HepG2 (cell line): ENCODE measurements at regions not wholly inside any gene's neighbourhood (a gene's known extent, or its start where the extent isn't known, plus 50 kb on each side); places are given as distances from the start of the nearest gene placed in this dataset.
"Not testable (repeated sequence)": the region's sequence is repeated elsewhere in the genome, so short reads cannot be mapped to it uniquely, and the experiment has no call there.

Experiments used
- ATAC-seq: fragments of 200-7000 bp; cut with Tn5 transposase; 3 replicates; pipeline ENCODE4 v1.9.1; 2020; ENCODE audit warnings: mild to moderate bottlenecking, moderate library complexity
- BruUV-seq: library from RNA; stranded (reverse); fragments of 400-500 nt; replicated peaks from 2 replicates; lab custom pipeline; 2021; lab: Mats Ljungman, UMichigan
- CTCF ChIA-PET: fragments of 300-600 bp; formaldehyde crosslinking; extraction: SDS; loops from one replicate; lab custom pipeline; 2021; ENCODE audit warnings: low total read pairs, inconsistent platforms, low intra/inter-chr PET ratio; lab: Yijun Ruan, JAX
- POLR2A ChIA-PET: fragments of 350-600 bp; sonication (Branson Sonifier 250); formaldehyde crosslinking; loops from one replicate; lab custom pipeline; 2020; ENCODE audit warnings: antibody characterized with exemption, inconsistent platforms; lab: Yijun Ruan, JAX
- DNase-seq: peaks from one replicate; pipeline ENCODE4 v3.0.0-alpha.2; 2015; ENCODE audit warnings: low spot score
- FAIRE-seq: peaks from 3 replicates; lab custom pipeline; 2011; peaks lifted over from hg19 to GRCh38; lab: Jason Lieb, UNC
- H2AFZ ChIP-seq: one replicate; pipeline ENCODE4 v1.6.1; 2011; ENCODE audit warnings: low read length, inconsistent platforms
- H3K27ac ChIP-seq: fragments of 300-600 bp; 3 replicates; pipeline ENCODE4 v1.8.0; 2011; ENCODE audit warnings: mixed run types, mild to moderate bottlenecking, mixed read lengths, low read length, inconsistent platforms; ENCODE audit not compliant: insufficient read depth; ENCODE audit errors: extremely low read length
- H3K27me3 ChIP-seq, 2 experiments: fragments of 200-600 bp in 1 of 2; 2 replicates in 1 of 2; 3 replicates in 1 of 2; pipeline versions ENCODE4 v1.6.0 to v1.8.0; 2011; ENCODE audit warnings: low read length in 2 of 2, mild to moderate bottlenecking in 2 of 2, moderate library complexity in 2 of 2, inconsistent platforms in 1 of 2; ENCODE audit not compliant: insufficient read depth in 2 of 2, control insufficient read depth in 1 of 2
- H3K36me3 ChIP-seq, 2 experiments: fragments of 200-600 bp in 1 of 2; replicated peaks in 1 of 2; 2 replicates in 1 of 2; 3 replicates in 1 of 2; pipeline versions ENCODE4 v1.5.1 to v1.8.0; 2011; ENCODE audit warnings: low read length in 2 of 2, inconsistent platforms in 1 of 2; ENCODE audit not compliant: insufficient read depth in 2 of 2, control insufficient read depth in 1 of 2
- H3K4me1 ChIP-seq: 2 replicates; pipeline ENCODE4 v1.5.1; 2012; ENCODE audit warnings: low read length, inconsistent platforms; ENCODE audit not compliant: insufficient read depth
- H3K4me2 ChIP-seq: 2 replicates; pipeline ENCODE4 v1.6.0; 2011; ENCODE audit warnings: low read depth, low read length, inconsistent platforms
- H3K4me3 ChIP-seq, 3 experiments: fragments of 200-600 bp in 1 of 3; sonication (generic), shearing (Covaris generic) in 1 of 3; replicated peaks in 1 of 3; 2 replicates each; pipeline ENCODE4 v1.5.1; 2011 to 2016; ENCODE audit warnings: low read length in 3 of 3, inconsistent platforms in 2 of 3, low read depth in 2 of 3, mild to moderate bottlenecking in 2 of 3, control low read depth in 1 of 3, mixed read lengths in 1 of 3; ENCODE audit not compliant: insufficient read depth in 1 of 3
- H3K79me2 ChIP-seq: one replicate; pipeline ENCODE4 v1.6.1; 2011; ENCODE audit warnings: low read length, inconsistent platforms; ENCODE audit not compliant: insufficient read depth
- H3K9ac ChIP-seq: 2 replicates; pipeline ENCODE4 v1.6.0; 2011; ENCODE audit warnings: mild to moderate bottlenecking, low read depth, low read length, inconsistent platforms; ENCODE audit not compliant: insufficient read depth
- H3K9me3 ChIP-seq: 2 replicates; pipeline ENCODE4 v1.5.1; 2012; ENCODE audit warnings: mild to moderate bottlenecking, low read length
- H4K20me1 ChIP-seq: 2 replicates; pipeline ENCODE4 v1.6.0; 2011; ENCODE audit warnings: inconsistent platforms, mild to moderate bottlenecking, low read length, moderate library complexity; ENCODE audit not compliant: insufficient read depth
- WGBS: methylation state at CpG from one replicate; pipeline ENCODE4 v1.1.6; 2017; ENCODE audit warnings: low lambda C conversion rate; 5-methylcytosine and 5-hydroxymethylcytosine counted together
- in situ Hi-C: cut with HindIII; loops from 2 replicates; pipeline ENCODE4 v1.10.0; 2017; ENCODE audit warnings: low pct_unique_long_range_greater_than_20kb; ENCODE audit not compliant: extremely low pct_ligation_motif_present
- intact Hi-C: fragments of 100-400 bp; cut with micrococcal nuclease; formaldehyde crosslinking; loops from one replicate; pipeline ENCODE4 v1.10.0; 2022; ENCODE audit not compliant: unreplicated experiment

- BruUV-seq, H3K9me3 ChIP-seq, FAIRE-seq, intact Hi-C loops, ATAC-seq, H3K4me3 ChIP-seq, H2AFZ ChIP-seq, in situ Hi-C loops, H3K27me3 ChIP-seq, H3K27ac ChIP-seq, H3K4me1 ChIP-seq, H3K79me2 ChIP-seq, H3K9ac ChIP-seq, H4K20me1 ChIP-seq, H3K36me3 ChIP-seq, CTCF ChIA-PET, H3K4me2 ChIP-seq, POLR2A ChIA-PET, DNase-seq: not testable (repeated sequence)
- no CpG with 5 or more reads among the region's 1 CpG for WGBS
Observed at GRCh38 chr1:146546189-146546588, 317.4 kb upstream of the NOTCH2NLA start.

- H3K9me3 ChIP-seq, H3K9ac ChIP-seq, intact Hi-C loops, H3K4me2 ChIP-seq, ATAC-seq, DNase-seq, in situ Hi-C loops, BruUV-seq, H3K4me3 ChIP-seq, H3K79me2 ChIP-seq, H3K36me3 ChIP-seq, H4K20me1 ChIP-seq, H3K4me1 ChIP-seq, FAIRE-seq, CTCF ChIA-PET, H3K27me3 ChIP-seq, POLR2A ChIA-PET, H3K27ac ChIP-seq, H2AFZ ChIP-seq: not testable (repeated sequence)
- WGBS, result 0% methylated on average over 1 of the region's 2 CpGs
Observed at GRCh38 chr1:146537775-146538373, 309.1 kb upstream of the NOTCH2NLA start.

- POLR2A ChIA-PET, H3K4me1 ChIP-seq, H3K4me2 ChIP-seq, H3K4me3 ChIP-seq, H3K79me2 ChIP-seq, H2AFZ ChIP-seq, FAIRE-seq, ATAC-seq, H3K27me3 ChIP-seq, in situ Hi-C loops, BruUV-seq, H3K9me3 ChIP-seq, intact Hi-C loops, DNase-seq, H3K27ac ChIP-seq, H3K9ac ChIP-seq, H4K20me1 ChIP-seq, CTCF ChIA-PET, H3K36me3 ChIP-seq: not testable (repeated sequence)
- no CpG with 5 or more reads among the region's 1 CpG for WGBS
Observed at GRCh38 chr1:146536028-146536427, 307.2 kb upstream of the NOTCH2NLA start.

- in situ Hi-C loops, CTCF ChIA-PET, H3K27ac ChIP-seq, H4K20me1 ChIP-seq, H2AFZ ChIP-seq, H3K4me2 ChIP-seq, intact Hi-C loops, H3K4me3 ChIP-seq, BruUV-seq, ATAC-seq, H3K36me3 ChIP-seq, H3K9ac ChIP-seq, H3K27me3 ChIP-seq, DNase-seq, H3K4me1 ChIP-seq, H3K9me3 ChIP-seq, H3K79me2 ChIP-seq, POLR2A ChIA-PET, FAIRE-seq: not testable (repeated sequence)
- WGBS, result no CpG with 5 or more reads among the region's 3 CpGs
Observed at GRCh38 chr1:146535575-146535974, 306.8 kb upstream of the NOTCH2NLA start.
